Fibroblast of peridontal ligament (primary cell): ENCODE measurements at regions not wholly inside any gene's neighbourhood (a gene's known extent, or its start where the extent isn't known, plus 50 kb on each side); places are given as distances from the start of the nearest gene placed in this dataset.

Experiments used
- DNase-seq: peaks from one replicate; pipeline ENCODE4 v3.0.0-alpha.2; 2010; ENCODE audit errors: extremely low read depth

- no peak for DNase-seq
These were observed 421.4 kb upstream of the LRRC7 start for GRCh38 chr1:69146303-69146702.

DNA sequence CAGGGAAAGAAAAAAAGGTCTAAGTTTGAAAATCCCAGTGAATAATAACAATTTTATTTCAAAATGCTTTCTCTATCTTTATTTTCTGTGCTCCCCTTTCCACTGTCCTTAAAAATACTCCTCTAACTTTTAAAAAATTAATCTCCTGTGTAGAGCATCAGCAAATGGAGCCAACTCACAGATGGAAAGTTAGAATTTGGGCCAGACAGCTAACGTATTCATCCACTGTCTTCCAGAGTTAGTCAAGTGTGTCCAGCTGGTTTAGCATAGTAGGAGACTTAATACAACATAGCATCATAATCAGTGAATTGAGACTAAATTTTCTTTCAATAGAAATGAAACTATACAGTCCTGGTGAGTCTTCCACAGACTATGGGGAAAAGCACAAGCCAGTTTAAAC is 419.0 kb upstream of the LRRC7 start:
- DNase-seq = no peak

DNA sequence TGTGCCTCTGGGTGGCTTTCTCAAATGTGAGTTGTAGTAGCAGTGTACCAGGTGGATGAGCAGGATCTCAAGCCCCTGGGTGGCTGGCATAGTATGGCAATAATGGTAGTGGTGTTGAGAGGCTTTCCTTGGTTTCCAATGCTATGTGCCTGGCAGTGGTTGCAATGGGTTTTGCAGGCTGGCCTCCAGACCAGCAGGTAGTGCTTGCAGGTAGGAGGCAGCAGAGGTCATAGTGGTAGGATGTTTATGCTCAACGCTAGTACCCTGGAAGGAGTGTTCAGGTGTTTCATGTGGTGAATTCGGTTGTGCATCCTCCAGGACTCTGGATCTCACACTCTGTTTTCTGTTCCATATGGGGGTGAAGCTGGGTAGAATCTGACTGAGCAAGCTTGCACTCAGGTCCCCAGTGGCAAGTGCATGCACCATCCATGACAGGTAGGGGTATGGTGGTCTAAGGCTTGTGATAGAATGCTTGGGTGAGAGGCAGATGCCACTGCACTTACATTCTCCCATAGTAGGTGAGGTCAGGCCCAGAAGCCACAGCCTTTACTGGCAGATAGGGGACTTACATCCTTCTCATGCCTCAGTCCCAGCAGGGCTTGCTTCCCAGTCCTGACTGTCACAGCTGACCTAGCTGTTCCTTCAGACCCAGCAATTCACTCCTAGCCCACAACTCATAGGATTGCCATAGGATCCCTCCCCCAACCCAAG is 410.5 kb upstream of the LRRC7 start:
- DNase-seq = no peak

DNA sequence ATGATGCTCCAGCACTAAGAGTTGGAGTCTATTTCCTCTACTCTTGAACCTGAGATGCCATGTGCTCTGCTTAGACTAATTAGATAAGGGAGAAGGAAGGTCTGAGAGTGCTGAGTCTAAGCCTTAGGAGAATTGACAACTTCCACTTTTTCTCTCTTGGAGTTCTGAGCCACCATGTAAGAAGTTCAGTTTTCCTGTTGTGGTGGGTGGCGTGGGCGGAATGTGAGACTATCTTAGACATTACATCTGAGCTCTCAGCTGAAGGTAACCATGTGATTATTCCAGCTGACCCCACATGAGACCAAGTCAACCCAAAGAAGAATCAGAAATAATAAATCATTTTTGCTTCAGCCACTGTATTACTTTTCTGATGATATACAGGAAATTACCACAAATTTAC is 404.5 kb upstream of the LRRC7 start:
- DNase-seq = no peak

- no peak for DNase-seq
These were observed 403.9 kb upstream of the LRRC7 start for GRCh38 chr1:69163779-69164178.

GRCh38 chr1:69167876-69168275 is 399.8 kb upstream of the LRRC7 start:
- DNase-seq = peak; percentile 8

DNA sequence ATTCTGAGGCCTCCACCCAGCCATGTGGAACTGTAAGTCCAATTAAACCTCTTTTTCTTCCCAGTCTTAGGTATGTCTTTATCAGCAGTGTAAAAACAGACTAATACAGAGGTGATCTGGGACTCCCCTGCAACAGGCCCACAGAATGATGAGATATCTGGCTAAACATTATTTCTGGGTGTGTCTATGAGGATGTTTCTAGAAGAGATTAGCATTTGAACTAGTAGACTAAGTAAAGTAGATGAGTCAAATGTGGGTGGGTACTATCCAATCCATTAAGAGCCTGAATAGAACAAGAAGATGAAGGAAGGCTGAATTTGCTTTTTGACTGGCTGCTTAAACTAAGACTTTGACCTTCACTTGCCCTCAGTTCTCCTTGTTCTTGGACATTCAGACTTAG is 396.5 kb upstream of the LRRC7 start:
- DNase-seq = no peak

DNA sequence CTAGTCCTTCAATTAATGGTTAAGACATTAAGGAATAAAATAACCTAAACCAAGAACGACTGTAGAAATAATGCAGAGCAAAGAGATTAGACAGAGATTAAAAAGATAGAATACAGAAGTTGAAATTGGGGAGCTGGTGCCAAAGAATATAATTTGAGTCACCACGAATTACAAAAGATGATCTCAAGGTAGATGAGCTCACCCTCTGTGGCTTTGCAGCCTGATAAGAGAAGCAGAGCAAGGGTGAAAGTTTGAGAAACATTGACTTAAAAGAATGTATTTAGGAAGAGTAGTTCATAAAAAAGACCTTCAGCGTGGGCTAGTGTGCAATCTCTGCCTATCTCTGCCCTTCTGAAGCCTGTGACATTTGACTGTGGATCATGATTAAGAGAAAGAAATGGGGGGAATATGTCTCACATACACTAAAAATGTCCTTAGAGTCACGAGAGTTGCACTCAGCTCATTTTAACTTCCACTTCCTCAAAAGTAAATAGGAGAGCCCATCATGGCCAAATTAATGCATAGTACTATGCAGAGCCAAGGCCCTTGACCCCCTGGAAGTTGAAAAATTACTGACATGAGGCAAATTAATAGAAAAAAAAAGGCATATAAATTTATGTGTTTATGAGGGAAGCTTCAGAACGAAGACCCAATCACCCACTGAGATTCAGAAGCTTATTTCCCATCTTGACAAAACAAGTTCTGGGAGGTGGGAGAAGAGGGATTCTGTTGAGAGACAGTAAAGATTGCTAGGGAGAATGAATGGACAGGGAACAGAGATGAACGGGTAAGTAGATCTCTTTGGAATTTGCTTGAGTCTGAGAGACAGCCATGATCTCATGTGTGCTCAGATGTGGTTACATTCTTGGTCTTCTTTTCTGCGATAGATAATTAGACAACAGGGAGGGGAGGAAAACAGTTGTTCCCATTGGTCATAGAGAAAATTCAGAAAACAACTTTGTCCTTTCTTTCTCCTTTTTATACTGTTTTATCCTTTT is 395.4 kb upstream of the LRRC7 start:
- no peak for DNase-seq

GRCh38 chr1:69175053-69175452 is 392.7 kb upstream of the LRRC7 start:
- no peak for DNase-seq

- DNase-seq = no peak
These were observed 387.4 kb upstream of the LRRC7 start for GRCh38 chr1:69180358-69180757.

- no peak for DNase-seq
These were observed 382.3 kb upstream of the LRRC7 start for GRCh38 chr1:69185378-69185777.

GRCh38 chr1:69191335-69191734 is 376.4 kb upstream of the LRRC7 start:
- DNase-seq = no peak

DNA sequence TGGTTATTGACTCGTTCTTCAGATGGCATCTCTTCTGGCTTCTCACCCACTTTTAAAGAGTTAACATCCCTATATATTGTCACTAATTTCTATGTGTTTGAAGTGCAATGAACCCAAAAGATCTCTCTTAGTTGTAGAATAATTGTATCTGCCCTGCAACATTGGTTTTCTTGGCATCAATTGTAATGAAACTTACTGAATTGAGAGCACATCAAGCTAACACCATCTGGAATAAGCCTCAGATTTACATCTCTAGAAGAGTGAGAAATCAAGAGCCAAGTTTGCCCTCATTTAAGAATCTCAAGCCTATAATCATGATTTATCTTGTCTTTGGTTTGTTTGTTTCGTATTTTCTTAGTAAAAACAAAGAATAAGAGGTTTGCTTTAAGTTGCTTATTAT is 372.6 kb upstream of the LRRC7 start:
- no peak for DNase-seq

DNA sequence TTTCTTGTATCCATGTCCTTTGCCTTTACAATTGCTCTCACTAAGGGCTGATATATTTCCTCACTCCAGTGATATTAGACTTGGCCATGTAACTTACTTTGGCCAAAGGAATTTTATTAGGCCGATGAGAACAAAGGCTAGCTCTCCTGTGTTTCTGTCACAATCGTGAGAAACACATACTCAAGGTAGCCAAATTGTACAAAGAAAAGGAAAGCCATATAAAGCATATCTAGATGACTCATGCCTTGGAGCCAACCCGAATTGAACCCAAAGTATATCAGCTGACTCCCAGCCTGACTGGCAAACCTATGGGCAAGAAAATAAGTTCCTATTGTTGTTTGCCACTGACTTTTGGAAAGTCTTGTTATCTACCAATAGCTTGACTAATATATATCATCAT is 371.7 kb upstream of the LRRC7 start:
- DNase-seq = no peak

DNA sequence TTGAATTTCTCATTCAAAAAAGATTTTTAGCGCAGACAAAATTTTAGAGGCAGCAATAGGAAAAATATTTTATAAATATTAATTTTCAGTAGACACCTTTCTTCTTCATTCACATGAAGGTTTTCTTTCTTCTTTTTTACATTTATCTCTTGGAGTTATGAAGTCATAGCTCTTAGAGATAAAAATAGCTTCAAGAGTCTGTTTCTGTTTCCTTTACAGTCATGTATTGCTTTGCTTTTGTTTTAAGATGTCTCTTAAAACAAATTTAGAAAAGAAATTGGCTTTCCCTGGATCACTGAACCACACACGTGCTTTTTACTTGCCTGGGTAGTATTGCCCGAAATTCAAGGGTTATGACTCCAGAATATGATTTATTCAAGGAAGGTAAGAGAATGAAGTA is 369.9 kb upstream of the LRRC7 start:
- DNase-seq = no peak

GRCh38 chr1:69201716-69202115 is 366.0 kb upstream of the LRRC7 start:
- no peak for DNase-seq

DNA sequence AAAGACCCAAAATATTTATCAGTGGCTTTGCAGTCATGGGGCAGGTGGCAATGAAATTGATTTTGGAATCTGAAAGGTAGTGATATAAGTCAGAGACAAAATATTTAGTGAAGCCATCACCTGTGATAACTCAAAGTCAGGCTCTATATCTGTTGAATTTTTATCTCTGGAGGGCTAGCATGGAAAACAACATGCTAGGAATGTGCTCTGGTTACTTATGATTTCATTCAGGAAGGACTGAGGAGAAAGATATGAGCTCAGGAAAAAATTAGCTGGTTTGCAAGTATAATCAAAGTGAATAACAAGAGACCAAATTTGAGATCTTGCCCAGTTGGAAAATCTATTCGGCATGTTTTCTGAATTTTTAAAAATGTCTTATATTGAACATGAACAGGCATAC is 364.6 kb upstream of the LRRC7 start:
- no peak for DNase-seq

- DNase-seq = no peak
These were observed 354.1 kb upstream of the LRRC7 start for GRCh38 chr1:69213644-69214043.

DNA sequence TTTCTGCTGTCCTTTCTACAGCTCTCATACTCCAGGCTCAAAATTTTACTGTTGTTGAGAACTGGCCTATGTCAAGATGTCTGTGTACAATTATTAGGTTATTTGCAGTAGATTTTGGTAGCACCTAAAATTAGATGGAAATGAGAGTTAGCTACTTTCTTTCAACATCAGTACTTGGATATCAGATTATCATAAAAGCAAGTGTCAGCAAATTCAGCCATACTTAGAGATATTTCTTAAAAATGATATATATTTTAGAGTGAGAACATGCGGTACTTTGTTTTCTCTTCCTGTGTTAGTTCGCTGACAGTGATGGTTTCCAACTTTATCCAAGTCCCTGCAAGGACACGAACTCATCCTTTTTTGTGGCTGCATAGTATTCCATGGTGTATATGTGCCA is 351.8 kb upstream of the LRRC7 start:
- DNase-seq = no peak

DNA sequence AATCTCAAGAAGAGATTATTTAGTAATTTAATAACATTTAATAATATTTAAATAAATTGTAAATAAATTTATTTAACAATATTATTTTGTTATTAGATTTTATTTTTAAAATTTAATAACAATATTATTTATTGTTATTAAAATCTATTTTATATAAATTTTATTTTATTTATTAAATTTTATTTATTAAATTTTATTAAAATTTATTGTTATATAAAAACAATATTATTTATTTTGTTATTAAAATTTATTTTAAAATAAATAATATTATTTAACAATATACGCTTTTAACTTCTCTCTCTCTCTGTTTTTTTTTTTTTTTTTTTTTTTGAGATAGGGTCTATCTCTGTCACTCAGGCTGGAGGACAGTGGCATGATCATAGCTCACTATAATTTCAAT is 347.1 kb upstream of the LRRC7 start:
- no peak for DNase-seq

DNA sequence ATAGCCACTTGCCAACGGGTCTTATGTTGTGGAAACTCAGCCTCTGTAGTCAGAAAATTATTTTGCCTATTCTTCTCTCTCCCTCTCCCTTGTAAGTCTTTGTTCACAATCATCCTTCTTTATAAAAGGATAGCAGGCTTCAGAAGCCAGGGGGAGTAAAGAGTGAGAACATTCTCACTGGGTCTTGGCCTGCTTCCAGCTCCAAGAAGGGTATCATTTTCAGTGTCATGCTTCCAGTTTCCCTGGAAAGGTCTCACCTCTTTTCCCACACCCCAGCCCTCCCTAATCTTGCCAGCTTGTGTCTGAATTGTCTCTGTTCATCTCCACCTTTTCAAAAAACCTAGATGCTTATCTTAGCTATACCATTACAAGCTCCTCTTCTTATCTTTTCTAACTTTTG is 346.2 kb upstream of the LRRC7 start:
- no peak for DNase-seq

- DNase-seq = no peak
These were observed 344.6 kb upstream of the LRRC7 start for GRCh38 chr1:69223156-69223555.

- no peak for DNase-seq
These were observed 339.2 kb upstream of the LRRC7 start for GRCh38 chr1:69228501-69228900.
